Omental fat pad (tissue), 3 donors: ENCODE measurements at regions not wholly inside any gene's neighbourhood (a gene's known extent, or its start where the extent isn't known, plus 50 kb on each side); places are given as distances from the start of the nearest gene placed in this dataset.

ENCODE experiments used
- ATAC-seq: fragments of 150-250 bp; one replicate; pipeline ENCODE4 v1.9.1; 2016; ENCODE audit warnings: mild to moderate bottlenecking, moderate library complexity; ENCODE audit not compliant: low FRiP score
- DNase-seq: peaks from one replicate; pipeline ENCODE4 v3.0.0-alpha.2; 2019; ENCODE audit warnings: low spot score
- CTCF ChIP-seq, 3 donors: fragments of 450-650 bp; IDR thresholded peaks; one replicate each; pipeline ENCODE4 v1.5.1; 2016 to 2017; ENCODE audit warnings: antibody characterized with exemption in 3 of 3, mild to moderate bottlenecking in 3 of 3, moderate library complexity in 2 of 3

GRCh38 chr4:134961963-134962362 is 760.4 kb upstream of the PABPC4L start:
- no peak for ATAC-seq
- no peak for DNase-seq
- TF ChIP-seq CTCF (IDR thresholded peaks at IDR 0.05) = no peak

- ATAC-seq (no peak), DNase-seq (no peak)
- TF ChIP-seq CTCF (IDR thresholded peaks at IDR 0.05) = no peak
Observed at GRCh38 chr4:134958862-134959261, 757.3 kb upstream of the PABPC4L start.

GRCh38 chr4:134955059-134955458 is 753.5 kb upstream of the PABPC4L start:
- ATAC-seq (no peak), DNase-seq (no peak)
- TF ChIP-seq CTCF (IDR thresholded peaks at IDR 0.05) = no peak

- no peak for TF ChIP-seq CTCF (IDR thresholded peaks at IDR 0.05)
- DNase-seq (no peak), ATAC-seq (no peak)
Observed at GRCh38 chr4:134952775-134953174, 751.2 kb upstream of the PABPC4L start.

GRCh38 chr4:134952305-134952704 is 750.7 kb upstream of the PABPC4L start:
- ATAC-seq (no peak), DNase-seq (no peak)
- no peak for TF ChIP-seq CTCF (IDR thresholded peaks at IDR 0.05)

- no peak for ATAC-seq
- no peak for TF ChIP-seq CTCF (IDR thresholded peaks at IDR 0.05)
- no peak for DNase-seq
Observed at GRCh38 chr4:134948110-134948642, 746.6 kb upstream of the PABPC4L start.

GRCh38 chr4:134944115-134944514 is 742.5 kb upstream of the PABPC4L start:
- DNase-seq = no peak
- no peak for TF ChIP-seq CTCF (IDR thresholded peaks at IDR 0.05)
- ATAC-seq = no peak
